Neutrophil (primary cell): ENCODE measurements at regions not wholly inside any gene's neighbourhood (a gene's known extent, or its start where the extent isn't known, plus 50 kb on each side); places are given as distances from the start of the nearest gene placed in this dataset.

Experiments used
- H3K27ac ChIP-seq: fragments of 200-600 bp; sonication (generic); 2 replicates; pipeline ENCODE4 v1.5.1; 2016; ENCODE audit warnings: mild to moderate bottlenecking, moderate library complexity
- H3K27me3 ChIP-seq: fragments of 200-600 bp; sonication (generic); 2 replicates; pipeline ENCODE4 v1.6.0; 2016; ENCODE audit warnings: mild to moderate bottlenecking
- H3K36me3 ChIP-seq: fragments of 200-600 bp; sonication (generic); 2 replicates; pipeline ENCODE4 v1.5.1; 2017
- H3K4me1 ChIP-seq, 2 experiments: fragments of 200-600 bp in 1 of 2; sonication (generic) in 1 of 2; 1 replicate in 1 of 2; 2 replicates in 1 of 2; pipeline versions ENCODE4 v1.5.1 to v1.6.1; 2013 to 2016; ENCODE audit warnings: low read depth in 1 of 2, low read length in 1 of 2, mild to moderate bottlenecking in 1 of 2, moderate library complexity in 1 of 2; ENCODE audit not compliant: control insufficient read depth in 1 of 2, insufficient read depth in 1 of 2
- H3K4me3 ChIP-seq, 2 experiments: fragments of 200-600 bp in 1 of 2; sonication (generic) in 1 of 2; 1 replicate in 1 of 2; 2 replicates in 1 of 2; pipeline ENCODE4 v1.5.1; 2013 to 2016; ENCODE audit warnings: low read depth in 1 of 2, low read length in 1 of 2, mild to moderate bottlenecking in 1 of 2, moderate library complexity in 1 of 2
- H3K9me3 ChIP-seq: fragments of 200-600 bp; sonication (generic); 2 replicates; pipeline ENCODE4 v1.5.1; 2016
- CTCF ChIP-seq: fragments of 200-600 bp; sonication (generic); IDR thresholded peaks from 2 replicates; pipeline ENCODE4 v1.5.1; 2016; ENCODE audit warnings: antibody characterized with exemption

- Histone ChIP-seq H3K4me1 (no peaks in the 10 kb centered on the region), H3K27ac (no peak overlapping the region), H3K27me3 (no peaks in the 10 kb centered on the region), H3K4me3 (no peak overlapping the region), H3K36me3 (no peaks in the 10 kb centered on the region), H3K9me3 (no peaks in the 10 kb centered on the region)
- TF ChIP-seq CTCF: no peak
Observed at GRCh38 chr2:83595121-83595690, 863.9 kb downstream of the SUCLG1 start.

GRCh38 chr2:83594241-83595120, 864.6 kb downstream of the SUCLG1 start:
- no peak for TF ChIP-seq CTCF
- Histone ChIP-seq H3K4me1 (no peaks in the 10 kb centered on the region), H3K27ac (no peak overlapping the region)

GRCh38 chr2:83587309-83587708, 871.8 kb downstream of the SUCLG1 start:
- Histone ChIP-seq H3K27ac (no peak overlapping the region), H3K4me1 (no peaks in the 10 kb centered on the region), H3K4me3 (no peak overlapping the region), H3K36me3 (no peaks in the 10 kb centered on the region), H3K27me3 (no peaks in the 10 kb centered on the region), H3K9me3 (no peaks in the 10 kb centered on the region)
- TF ChIP-seq CTCF: no peak

More at GRCh38 chr2:83594241-83595120, 864.6 kb downstream of the SUCLG1 start:
- Histone ChIP-seq H3K36me3 (no peaks in the 10 kb centered on the region), H3K27me3 (no peaks in the 10 kb centered on the region), H3K9me3 (no peaks in the 10 kb centered on the region), H3K4me3 (no peak overlapping the region)

GRCh38 chr2:83585250-83585649, 873.8 kb downstream of the SUCLG1 start:
- no peak for TF ChIP-seq CTCF
- H3K27me3 ChIP-seq: no peaks in the 10 kb centered on the region
- H3K4me3 ChIP-seq: no peak overlapping the region
- no peaks in the 10 kb centered on the region for H3K9me3 ChIP-seq
- no peaks in the 10 kb centered on the region for H3K36me3 ChIP-seq
- H3K27ac ChIP-seq: no peak overlapping the region
- H3K4me1 ChIP-seq: no peaks in the 10 kb centered on the region

- Histone ChIP-seq H3K9me3 (no peaks in the 10 kb centered on the region), H3K36me3 (no peaks in the 10 kb centered on the region), H3K27ac (no peak overlapping the region), H3K4me3 (no peak overlapping the region), H3K4me1 (no peaks in the 10 kb centered on the region), H3K27me3 (no peaks in the 10 kb centered on the region)
- TF ChIP-seq CTCF: no peak
Observed at GRCh38 chr2:83584672-83585071, 874.4 kb downstream of the SUCLG1 start.
